ENCODE measurements at regions not wholly inside any gene's neighbourhood (a gene's known extent, or its start where the extent isn't known, plus 50 kb on each side); places are given as distances from the start of the nearest gene placed in this dataset.

DNA sequence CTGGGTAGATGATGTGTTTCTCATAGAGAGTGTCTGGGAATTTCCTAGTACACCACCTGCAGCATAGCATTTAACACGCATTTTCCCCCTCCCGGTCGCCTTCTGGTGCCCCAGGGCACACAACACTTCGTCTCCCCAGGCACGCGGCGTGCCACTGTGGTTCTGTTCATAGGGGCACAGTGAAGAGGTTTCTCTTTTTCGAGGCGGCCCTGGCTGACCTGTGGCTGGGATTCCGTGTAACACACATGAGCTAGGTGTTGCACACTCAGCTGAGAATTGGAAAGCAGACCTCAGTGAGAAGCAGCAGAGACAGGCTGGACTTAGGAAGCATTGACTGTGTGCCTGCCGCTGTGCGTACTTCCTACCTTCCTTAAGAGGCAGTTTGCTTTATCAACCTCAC, 214.3 kb upstream of the SHH start:
- Histone ChIP-seq H3K36me3 (ENCODE audit: insufficient read depth, low read length) (no peaks in the 10 kb centered on the region), H2AFZ (ENCODE audit: low read depth, low read length) (no peak overlapping the region), H3K4me1 (ENCODE audit: insufficient read depth, low read length) (peaks cover 7% of the 10 kb centered on the region), H3K9me3 (ENCODE audit: low read length) (no peaks in the 10 kb centered on the region), H3K27me3 (ENCODE audit: insufficient read depth, low read length) (no peaks in the 10 kb centered on the region), H3K4me3 (ENCODE audit: low read length) (no peak overlapping the region)

DNA sequence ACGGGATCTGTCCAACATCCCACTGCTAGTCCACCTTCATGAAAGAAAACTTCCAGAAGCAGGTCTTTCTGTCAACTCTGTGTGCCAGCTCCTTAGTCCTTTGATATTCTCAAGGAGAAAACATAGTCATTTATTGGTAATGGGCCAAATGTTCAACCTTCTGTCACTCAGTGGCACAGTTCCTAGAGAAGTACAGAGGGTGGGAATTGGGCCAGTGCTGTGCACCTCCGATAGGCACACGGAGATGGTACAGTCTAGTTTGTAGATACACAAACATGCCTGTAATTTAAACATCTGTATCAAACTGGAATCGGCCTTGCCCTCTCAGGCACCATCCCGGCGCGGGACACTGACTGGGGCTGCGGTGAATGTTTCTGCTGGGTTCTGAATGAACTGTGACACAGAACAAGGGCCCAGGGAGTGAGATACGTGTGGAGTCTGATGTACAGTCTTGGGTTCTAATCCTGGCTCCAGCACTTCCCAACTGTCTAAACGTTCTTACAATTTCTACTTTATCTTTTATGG, 213.9 kb upstream of the SHH start:
- no peak overlapping the region for H2AFZ ChIP-seq (ENCODE audit: low read depth, low read length)
- no peaks in the 10 kb centered on the region for H3K36me3 ChIP-seq (ENCODE audit: insufficient read depth, low read length)
- no peaks in the 10 kb centered on the region for H3K27me3 ChIP-seq (ENCODE audit: insufficient read depth, low read length)
- no peaks in the 10 kb centered on the region for H3K9me3 ChIP-seq (ENCODE audit: low read length)
- peaks cover 7% of the 10 kb centered on the region for H3K4me1 ChIP-seq (ENCODE audit: insufficient read depth, low read length)
- no peak overlapping the region for H3K4me3 ChIP-seq (ENCODE audit: low read length)

DNA sequence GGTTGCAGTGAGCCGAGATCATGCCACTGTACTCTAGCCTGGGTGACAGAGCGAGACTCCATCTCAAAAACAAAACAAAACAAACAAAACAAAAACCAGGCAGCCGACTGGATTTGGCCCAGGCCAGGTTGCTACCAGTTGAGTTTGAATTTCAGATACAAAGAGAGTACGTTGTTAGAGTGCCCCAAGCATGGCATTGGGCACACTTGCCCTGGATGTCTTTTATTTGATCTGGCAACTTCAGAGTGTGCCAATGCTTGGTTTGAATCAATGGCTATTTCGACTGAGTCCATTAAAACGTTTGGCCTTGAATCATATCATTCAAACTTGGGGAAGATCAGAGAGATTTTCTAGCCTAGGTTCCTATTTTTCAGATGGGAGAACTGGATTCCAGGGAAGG, 213.4 kb upstream of the SHH start:
- Histone ChIP-seq H3K4me3 (ENCODE audit: low read length) (no peak overlapping the region), H2AFZ (ENCODE audit: low read depth, low read length) (no peak overlapping the region), H3K27me3 (ENCODE audit: insufficient read depth, low read length) (no peaks in the 10 kb centered on the region), H3K9me3 (ENCODE audit: low read length) (no peaks in the 10 kb centered on the region), H3K4me1 (ENCODE audit: insufficient read depth, low read length) (peaks cover 7% of the 10 kb centered on the region), H3K36me3 (ENCODE audit: insufficient read depth, low read length) (no peaks in the 10 kb centered on the region)

DNA sequence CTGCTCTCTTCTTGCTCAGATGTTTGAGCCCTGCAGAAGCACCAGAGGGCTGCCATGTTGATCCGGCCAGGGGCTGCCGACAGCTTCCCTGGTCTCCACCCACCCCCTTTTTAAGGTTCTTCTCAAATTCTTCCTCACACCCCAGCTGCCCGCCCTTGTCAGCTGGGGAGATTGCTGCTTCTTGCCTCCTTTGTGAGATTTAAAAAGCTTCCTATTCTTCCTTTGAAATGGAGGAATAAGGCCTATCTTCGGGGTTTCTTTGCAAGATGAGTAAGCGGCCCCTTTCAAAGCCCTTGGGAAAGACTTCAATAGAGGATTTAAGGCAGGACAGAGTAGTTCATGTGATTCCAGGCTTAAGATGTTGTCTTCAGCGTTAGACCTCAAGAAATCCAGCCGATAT, 211.9 kb upstream of the SHH start:
- peaks cover 7% of the 10 kb centered on the region for H3K4me1 ChIP-seq (ENCODE audit: insufficient read depth, low read length)
- H3K27me3 ChIP-seq (ENCODE audit: insufficient read depth, low read length): no peaks in the 10 kb centered on the region
- H2AFZ ChIP-seq (ENCODE audit: low read depth, low read length): no peak overlapping the region
- no peaks in the 10 kb centered on the region for H3K9me3 ChIP-seq (ENCODE audit: low read length)
- H3K4me3 ChIP-seq (ENCODE audit: low read length): no peak overlapping the region
- H3K36me3 ChIP-seq (ENCODE audit: insufficient read depth, low read length): no peaks in the 10 kb centered on the region

DNA sequence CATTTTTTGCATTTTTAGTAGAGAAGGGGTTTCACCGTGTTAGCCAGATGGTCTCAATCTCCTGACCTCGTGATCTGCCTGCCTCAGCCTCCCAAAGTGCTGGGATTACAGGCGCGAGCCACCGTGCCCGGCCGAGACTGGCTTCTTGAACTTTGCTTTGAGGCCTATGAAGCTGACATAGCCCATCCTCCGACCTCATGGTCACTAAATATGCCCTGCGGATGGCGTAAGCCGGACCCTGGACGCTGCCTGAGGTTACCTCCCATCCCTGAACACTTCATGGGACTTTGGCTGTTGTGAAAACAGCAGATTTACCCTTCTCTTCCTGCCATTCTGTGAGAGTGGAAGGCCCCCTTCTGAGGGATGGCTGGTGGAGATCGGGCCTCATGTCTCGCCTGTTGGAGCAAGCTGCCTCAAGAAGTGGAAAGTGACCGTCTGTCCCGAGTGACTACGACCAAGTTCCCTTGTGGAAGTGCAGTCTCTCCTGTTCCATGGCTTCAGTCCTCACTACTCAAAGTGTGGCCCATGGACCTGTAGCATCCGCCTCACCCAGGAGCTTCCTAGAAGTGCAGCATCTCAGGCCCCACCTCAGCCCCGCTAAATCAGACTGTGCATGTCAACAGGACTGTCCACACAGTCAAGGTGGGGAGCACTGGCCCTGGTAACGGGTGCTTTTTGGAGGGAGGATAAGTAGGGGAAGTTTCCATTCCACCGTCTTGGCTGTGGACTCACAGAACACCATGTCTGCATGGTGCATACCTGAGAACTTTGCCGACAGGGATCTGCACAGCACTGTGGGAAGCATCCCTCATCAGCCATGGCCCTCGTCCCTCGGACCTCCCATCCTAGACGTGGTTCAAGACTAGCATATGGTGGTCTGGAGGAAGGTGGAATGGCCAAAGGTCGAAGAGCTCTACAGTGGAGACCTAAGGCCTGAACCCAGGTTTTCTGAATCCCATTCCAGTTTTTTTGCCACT, 210.5 kb upstream of the SHH start:
- Histone ChIP-seq H2AFZ (ENCODE audit: low read depth, low read length) (no peak overlapping the region), H3K36me3 (ENCODE audit: insufficient read depth, low read length) (no peaks in the 10 kb centered on the region), H3K9me3 (ENCODE audit: low read length) (no peaks in the 10 kb centered on the region), H3K4me3 (ENCODE audit: low read length) (no peak overlapping the region), H3K27me3 (ENCODE audit: insufficient read depth, low read length) (no peaks in the 10 kb centered on the region), H3K4me1 (ENCODE audit: insufficient read depth, low read length) (peaks cover 7% of the 10 kb centered on the region)

DNA sequence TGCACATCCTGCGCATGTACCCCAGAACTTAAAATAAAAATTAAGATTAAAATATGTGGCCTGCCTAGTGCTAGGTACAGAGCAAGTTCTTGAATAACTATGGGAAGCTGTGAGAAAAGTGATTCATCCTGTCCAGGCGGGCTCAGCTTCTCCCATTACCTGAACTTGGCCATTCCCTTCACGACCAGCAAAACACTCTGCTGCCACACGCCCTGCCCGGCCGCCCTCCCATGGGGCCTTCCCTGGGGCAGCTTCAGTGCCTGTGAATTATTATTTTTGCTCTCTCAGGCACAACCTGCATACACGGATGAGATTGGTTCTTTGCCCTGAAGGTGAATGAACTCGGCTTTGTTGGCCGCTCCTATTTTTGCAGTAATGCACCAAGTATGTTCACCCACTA, 209.2 kb upstream of the SHH start:
- Histone ChIP-seq H3K4me3 (ENCODE audit: low read length) (no peak overlapping the region), H3K27me3 (ENCODE audit: insufficient read depth, low read length) (no peaks in the 10 kb centered on the region), H3K36me3 (ENCODE audit: insufficient read depth, low read length) (no peaks in the 10 kb centered on the region), H2AFZ (ENCODE audit: low read depth, low read length) (no peak overlapping the region), H3K9me3 (ENCODE audit: low read length) (no peaks in the 10 kb centered on the region), H3K4me1 (ENCODE audit: insufficient read depth, low read length) (peaks cover 7% of the 10 kb centered on the region)

DNA sequence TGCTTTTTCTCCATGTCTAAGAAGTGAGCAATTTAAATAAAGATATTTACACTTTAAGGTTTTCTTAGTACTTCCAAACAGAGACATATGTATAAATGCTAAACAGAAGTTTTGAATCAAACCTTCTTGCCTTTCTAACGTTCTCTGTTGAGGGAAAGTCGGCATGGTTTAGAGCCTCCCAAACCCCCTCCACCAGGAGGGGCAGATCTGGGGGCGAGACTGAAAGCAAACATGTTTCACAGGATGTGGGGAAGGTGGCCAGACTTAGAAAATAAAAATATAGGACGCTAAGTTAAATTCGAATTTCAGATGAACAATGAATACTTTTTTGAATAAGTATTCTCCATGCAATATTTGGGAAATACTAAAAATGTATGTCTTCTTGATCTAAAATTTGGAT, 208.3 kb upstream of the SHH start:
- no peaks in the 10 kb centered on the region for H3K9me3 ChIP-seq (ENCODE audit: low read length)
- no peak overlapping the region for H2AFZ ChIP-seq (ENCODE audit: low read depth, low read length)
- H3K36me3 ChIP-seq (ENCODE audit: insufficient read depth, low read length): no peaks in the 10 kb centered on the region
- H3K4me1 ChIP-seq (ENCODE audit: insufficient read depth, low read length): peaks cover 7% of the 10 kb centered on the region
- no peaks in the 10 kb centered on the region for H3K27me3 ChIP-seq (ENCODE audit: insufficient read depth, low read length)
- H3K4me3 ChIP-seq (ENCODE audit: low read length): no peak overlapping the region

DNA sequence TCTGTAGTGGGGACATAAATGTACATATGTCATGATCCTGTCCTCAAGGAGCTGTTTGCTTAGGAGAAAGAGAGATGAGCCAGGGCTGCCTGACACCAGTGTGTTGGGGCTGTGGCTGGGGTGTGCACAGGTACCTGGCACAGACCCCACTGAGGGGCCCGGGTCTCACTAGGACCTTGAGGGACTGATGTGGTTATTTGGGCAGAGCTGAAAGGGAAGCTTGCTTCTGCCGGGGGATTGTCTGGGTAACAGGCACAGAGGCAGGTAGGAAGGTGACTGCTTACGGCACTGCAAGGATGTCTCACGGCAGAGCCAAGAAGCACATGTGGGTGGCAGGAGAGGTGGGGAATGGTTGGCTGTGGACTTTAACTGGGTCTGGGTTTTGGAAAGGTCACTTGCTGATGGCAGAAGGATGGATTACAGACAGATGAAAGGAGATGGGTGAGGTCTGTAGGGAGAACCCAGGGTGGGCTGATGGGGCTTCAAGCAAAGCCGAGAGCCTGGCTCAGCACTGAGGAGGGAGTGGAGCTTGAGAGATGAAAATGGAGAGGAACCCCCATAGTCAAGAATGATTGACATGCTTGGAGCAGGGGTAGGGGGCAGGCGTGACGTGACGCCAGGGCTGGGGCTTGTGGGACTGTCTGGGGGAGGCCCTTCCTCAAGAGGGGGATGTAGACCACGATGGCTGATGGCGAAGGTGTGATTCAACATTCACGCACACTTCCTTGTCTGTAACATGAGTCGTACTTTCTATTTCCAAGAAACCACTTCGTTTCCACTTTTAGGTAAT, 207.7 kb upstream of the SHH start:
- H3K4me1 ChIP-seq (ENCODE audit: insufficient read depth, low read length): peaks cover 7% of the 10 kb centered on the region
- no peaks in the 10 kb centered on the region for H3K9me3 ChIP-seq (ENCODE audit: low read length)
- H3K36me3 ChIP-seq (ENCODE audit: insufficient read depth, low read length): no peaks in the 10 kb centered on the region
- H2AFZ ChIP-seq (ENCODE audit: low read depth, low read length): no peak overlapping the region
- H3K4me3 ChIP-seq (ENCODE audit: low read length): no peak overlapping the region
- no peaks in the 10 kb centered on the region for H3K27me3 ChIP-seq (ENCODE audit: insufficient read depth, low read length)

DNA sequence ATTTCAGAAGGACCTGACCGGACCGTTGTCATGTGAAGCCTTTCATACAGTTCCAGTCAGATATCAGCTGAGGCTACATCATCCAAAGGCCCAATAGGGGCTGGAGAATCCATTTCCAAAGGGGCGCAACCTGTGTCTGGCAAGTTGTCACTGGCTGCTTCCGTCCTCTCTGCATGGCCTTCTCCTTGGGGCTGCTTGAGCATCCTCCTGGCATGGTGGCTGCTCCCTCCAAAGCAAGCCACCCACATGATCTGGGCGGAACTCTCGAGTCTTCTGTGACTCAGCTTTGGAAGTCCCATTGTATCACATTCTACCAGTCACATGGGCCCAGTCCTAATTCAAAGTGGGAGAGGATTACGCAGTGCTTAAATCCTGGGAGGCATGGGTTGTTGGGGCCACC, 207.0 kb upstream of the SHH start:
- Histone ChIP-seq H3K4me3 (ENCODE audit: low read length) (no peak overlapping the region), H3K9me3 (ENCODE audit: low read length) (no peaks in the 10 kb centered on the region), H3K36me3 (ENCODE audit: insufficient read depth, low read length) (no peaks in the 10 kb centered on the region), H2AFZ (ENCODE audit: low read depth, low read length) (no peak overlapping the region), H3K27me3 (ENCODE audit: insufficient read depth, low read length) (no peaks in the 10 kb centered on the region), H3K4me1 (ENCODE audit: insufficient read depth, low read length) (peaks cover 4% of the 10 kb centered on the region)

DNA sequence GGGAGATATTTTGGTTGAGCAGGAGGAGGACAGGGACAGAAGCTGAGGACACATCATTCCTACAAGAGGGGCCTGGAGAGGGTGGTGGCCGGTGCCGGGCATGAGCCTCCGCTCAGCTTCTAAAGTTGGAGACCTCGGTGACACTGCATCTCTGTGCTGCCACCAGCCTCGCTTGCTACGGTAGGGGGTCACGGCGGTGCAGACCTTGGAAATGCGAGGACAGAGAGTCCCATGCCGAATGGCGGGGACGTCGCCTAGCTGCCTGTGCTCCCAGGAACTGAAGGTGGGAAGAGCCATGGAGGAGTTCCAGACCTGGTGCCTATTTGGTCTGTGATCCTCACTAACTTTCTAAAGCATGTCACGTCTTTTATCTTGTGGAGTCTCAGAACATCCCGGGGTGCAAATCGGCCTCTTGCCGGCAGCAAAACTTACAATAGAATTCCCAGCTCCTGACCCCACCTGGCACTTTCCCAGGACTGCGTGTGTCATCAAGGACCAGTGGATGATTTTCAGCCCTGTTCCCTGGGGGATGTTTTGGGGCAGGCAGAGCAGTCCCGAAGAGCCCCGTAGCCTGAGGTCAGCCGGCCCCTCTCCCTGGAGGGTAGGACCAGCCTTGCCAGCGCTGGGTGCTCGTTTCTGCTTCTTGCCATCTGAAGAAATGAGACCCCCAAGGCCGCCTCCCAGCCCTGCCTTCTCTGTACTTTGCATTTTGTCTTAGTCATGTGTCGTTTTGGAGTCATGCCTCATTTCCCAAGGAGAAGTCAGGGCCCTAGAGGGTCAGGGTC, 205.8 kb upstream of the SHH start:
- H3K36me3 ChIP-seq (ENCODE audit: insufficient read depth, low read length): no peaks in the 10 kb centered on the region
- no peaks in the 10 kb centered on the region for H3K4me1 ChIP-seq (ENCODE audit: insufficient read depth, low read length)
- no peak overlapping the region for H2AFZ ChIP-seq (ENCODE audit: low read depth, low read length)
- no peaks in the 10 kb centered on the region for H3K27me3 ChIP-seq (ENCODE audit: insufficient read depth, low read length)
- H3K9me3 ChIP-seq (ENCODE audit: low read length): no peaks in the 10 kb centered on the region
- no peak overlapping the region for H3K4me3 ChIP-seq (ENCODE audit: low read length)

DNA sequence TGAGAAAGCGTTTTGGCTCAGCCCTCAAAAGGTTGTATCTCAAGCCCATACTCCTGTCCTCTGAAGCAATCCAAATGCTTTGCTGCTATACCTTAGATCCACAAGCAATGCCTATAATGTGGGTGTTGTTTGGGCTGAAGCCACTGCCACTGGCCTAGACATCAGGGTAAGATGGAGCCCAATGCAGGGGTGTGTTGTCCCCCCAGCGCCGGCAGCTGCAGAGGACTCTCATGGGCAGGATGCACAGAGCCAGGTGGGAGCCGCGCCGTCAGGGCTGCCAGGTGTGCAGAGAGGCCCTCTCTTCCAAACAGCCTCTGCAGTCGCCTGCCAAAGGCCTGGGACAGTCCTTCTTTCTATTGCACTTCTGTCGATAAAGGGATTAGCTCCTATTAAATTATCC, 205.2 kb upstream of the SHH start:
- H2AFZ ChIP-seq (ENCODE audit: low read depth, low read length): no peak overlapping the region
- no peaks in the 10 kb centered on the region for H3K36me3 ChIP-seq (ENCODE audit: insufficient read depth, low read length)
- H3K4me3 ChIP-seq (ENCODE audit: low read length): no peak overlapping the region
- H3K9me3 ChIP-seq (ENCODE audit: low read length): no peaks in the 10 kb centered on the region
- no peaks in the 10 kb centered on the region for H3K27me3 ChIP-seq (ENCODE audit: insufficient read depth, low read length)
- H3K4me1 ChIP-seq (ENCODE audit: insufficient read depth, low read length): no peaks in the 10 kb centered on the region

DNA sequence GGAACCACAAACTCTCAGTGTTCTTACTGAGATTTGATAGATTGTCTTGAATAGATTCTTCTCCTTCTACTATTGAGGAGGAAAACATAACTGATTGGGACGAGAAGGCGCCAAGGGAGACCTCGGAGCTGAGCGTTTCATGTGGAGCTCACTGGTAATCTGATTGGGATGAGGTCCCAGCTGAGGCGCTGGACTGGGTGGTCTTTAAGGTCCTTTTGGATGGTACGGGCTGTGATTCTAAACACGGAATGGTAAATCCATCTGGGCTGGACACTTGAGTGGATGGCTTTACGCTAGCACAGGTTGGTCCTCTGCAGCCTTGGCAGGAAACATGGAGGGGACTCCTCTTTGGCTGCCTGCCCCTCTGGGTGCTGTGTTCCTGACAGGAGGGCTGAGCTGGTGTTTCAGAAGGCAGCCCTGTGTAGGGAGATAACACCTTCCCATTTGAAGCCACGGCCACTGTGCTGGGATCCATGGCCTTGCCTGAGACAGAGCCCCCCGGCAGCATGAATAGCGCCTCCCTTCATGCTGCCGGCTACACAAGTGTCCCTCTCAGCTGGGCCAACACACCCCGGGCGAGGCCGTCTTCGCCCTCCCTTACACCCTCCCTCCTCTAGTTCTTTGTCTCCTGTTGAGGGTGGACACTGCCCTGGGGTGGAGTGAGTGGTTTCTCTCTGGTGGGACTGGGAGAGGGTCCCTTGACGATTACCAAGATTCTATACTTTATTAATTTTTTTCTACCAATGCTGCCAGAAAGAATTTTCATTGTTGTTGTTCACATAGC, 203.2 kb upstream of the SHH start:
- H3K4me3 ChIP-seq (ENCODE audit: low read length): no peak overlapping the region
- H3K9me3 ChIP-seq (ENCODE audit: low read length): no peaks in the 10 kb centered on the region
- no peaks in the 10 kb centered on the region for H3K4me1 ChIP-seq (ENCODE audit: insufficient read depth, low read length)
- no peaks in the 10 kb centered on the region for H3K27me3 ChIP-seq (ENCODE audit: insufficient read depth, low read length)
- H2AFZ ChIP-seq (ENCODE audit: low read depth, low read length): no peak overlapping the region
- H3K36me3 ChIP-seq (ENCODE audit: insufficient read depth, low read length): no peaks in the 10 kb centered on the region
